ENCODE measurements at regions not wholly inside any gene's neighbourhood (a gene's known extent, or its start where the extent isn't known, plus 50 kb on each side); places are given as distances from the start of the nearest gene placed in this dataset.

DNA sequence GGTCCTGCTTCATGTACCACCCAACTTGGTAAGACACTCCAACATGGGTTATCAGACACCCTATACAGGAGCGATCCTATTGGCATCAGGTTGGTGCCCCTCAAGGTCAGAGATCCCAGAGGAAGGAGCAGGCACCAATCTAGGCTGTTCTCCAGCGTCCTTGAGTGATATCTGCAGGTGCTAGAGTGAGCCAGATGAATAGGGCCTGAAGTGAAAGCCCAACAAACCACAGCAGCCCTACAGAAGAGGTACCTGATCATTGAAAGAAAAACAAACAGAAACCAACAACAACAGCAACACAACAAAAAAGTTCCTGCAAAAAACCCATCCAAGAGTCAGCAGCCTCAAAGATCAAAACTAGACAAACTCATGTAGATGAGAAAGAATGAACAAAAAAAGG lies 584.8 kb downstream of the HINT1 start:
- Histone ChIP-seq H3K4me3 (ENCODE audit: low read length) (no peak overlapping the region), H3K4me1 (ENCODE audit: control insufficient read depth, insufficient read depth, low read length) (no peaks in the 10 kb centered on the region), H3K9ac (ENCODE audit: low read length) (no peak overlapping the region), H3K27me3 (ENCODE audit: control insufficient read depth, insufficient read depth, low read length) (no peaks in the 10 kb centered on the region), H3K9me3 (ENCODE audit: control insufficient read depth, low read length) (no peaks in the 10 kb centered on the region), H3K36me3 (ENCODE audit: control insufficient read depth, insufficient read depth, low read length) (no peaks in the 10 kb centered on the region)

DNA sequence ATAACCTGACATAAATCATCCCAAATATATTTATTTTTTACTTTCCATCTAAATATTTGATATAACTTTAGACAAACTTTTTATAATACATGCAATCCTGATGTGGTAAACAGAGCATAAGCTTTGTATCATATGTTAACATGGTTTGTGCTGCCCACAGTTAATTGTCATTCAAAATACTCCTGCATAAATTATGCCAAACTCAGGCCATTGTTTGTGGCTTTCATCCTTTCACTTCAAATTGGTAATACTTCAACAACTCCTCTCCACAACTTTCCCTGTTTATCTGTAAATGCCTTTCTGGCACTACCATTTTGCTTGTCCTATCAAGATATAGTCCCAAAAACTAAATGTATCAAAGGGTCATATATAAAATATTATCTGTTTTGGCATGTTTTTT lies 586.7 kb downstream of the HINT1 start:
- Histone ChIP-seq H3K9ac (ENCODE audit: low read length) (no peak overlapping the region), H3K27me3 (ENCODE audit: control insufficient read depth, insufficient read depth, low read length) (no peaks in the 10 kb centered on the region), H3K4me3 (ENCODE audit: low read length) (no peak overlapping the region), H3K4me1 (ENCODE audit: control insufficient read depth, insufficient read depth, low read length) (no peaks in the 10 kb centered on the region), H3K36me3 (ENCODE audit: control insufficient read depth, insufficient read depth, low read length) (no peaks in the 10 kb centered on the region), H3K9me3 (ENCODE audit: control insufficient read depth, low read length) (no peaks in the 10 kb centered on the region)

DNA sequence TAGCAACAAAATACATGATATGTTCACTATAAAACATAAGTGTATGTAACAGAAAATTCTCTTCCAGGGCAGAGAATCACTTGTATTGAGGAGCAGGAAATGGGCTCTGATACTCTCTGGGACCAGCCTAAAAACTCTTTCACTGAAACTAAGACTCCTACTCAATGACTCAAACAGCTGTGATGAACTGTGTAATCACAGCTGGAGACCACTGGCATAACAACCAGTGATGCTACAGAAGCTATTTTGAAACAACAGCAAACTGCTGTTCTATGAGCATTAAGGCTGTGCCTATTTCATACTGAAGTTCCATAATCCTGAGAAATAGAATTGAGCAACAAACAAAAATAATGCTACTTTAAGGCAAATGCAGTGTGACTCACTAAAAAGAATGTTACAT lies 594.0 kb downstream of the HINT1 start:
- H3K27me3 ChIP-seq (ENCODE audit: control insufficient read depth, insufficient read depth, low read length) = no peaks in the 10 kb centered on the region
- H3K9ac ChIP-seq (ENCODE audit: low read length) = no peak overlapping the region
- no peaks in the 10 kb centered on the region for H3K4me1 ChIP-seq (ENCODE audit: control insufficient read depth, insufficient read depth, low read length)
- no peak overlapping the region for H3K4me3 ChIP-seq (ENCODE audit: low read length)
- H3K9me3 ChIP-seq (ENCODE audit: control insufficient read depth, low read length) = no peaks in the 10 kb centered on the region
- H3K36me3 ChIP-seq (ENCODE audit: control insufficient read depth, insufficient read depth, low read length) = no peaks in the 10 kb centered on the region

DNA sequence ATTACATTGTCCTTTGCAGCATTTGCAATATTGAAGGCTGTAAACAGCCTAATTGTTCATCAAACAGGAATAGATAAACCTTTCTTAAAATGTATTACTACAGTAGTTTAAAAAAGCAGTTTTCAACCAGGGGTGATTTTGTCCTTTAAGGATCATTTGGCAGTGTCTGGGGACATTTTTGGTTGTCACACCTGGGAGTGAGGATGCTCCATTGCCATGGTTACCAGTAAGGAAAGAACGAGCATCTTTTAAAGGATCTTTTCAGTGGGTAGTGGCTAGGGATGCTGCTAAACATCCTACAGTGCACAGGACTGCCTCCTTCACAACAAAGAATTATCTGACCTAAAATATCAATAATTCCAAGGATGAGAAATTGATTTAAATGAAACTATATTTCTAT lies 596.3 kb downstream of the HINT1 start:
- Histone ChIP-seq H3K9ac (ENCODE audit: low read length) (no peak overlapping the region), H3K27me3 (ENCODE audit: control insufficient read depth, insufficient read depth, low read length) (no peaks in the 10 kb centered on the region), H3K36me3 (ENCODE audit: control insufficient read depth, insufficient read depth, low read length) (no peaks in the 10 kb centered on the region), H3K4me1 (ENCODE audit: control insufficient read depth, insufficient read depth, low read length) (no peaks in the 10 kb centered on the region), H3K9me3 (ENCODE audit: control insufficient read depth, low read length) (no peaks in the 10 kb centered on the region), H3K4me3 (ENCODE audit: low read length) (no peak overlapping the region)

DNA sequence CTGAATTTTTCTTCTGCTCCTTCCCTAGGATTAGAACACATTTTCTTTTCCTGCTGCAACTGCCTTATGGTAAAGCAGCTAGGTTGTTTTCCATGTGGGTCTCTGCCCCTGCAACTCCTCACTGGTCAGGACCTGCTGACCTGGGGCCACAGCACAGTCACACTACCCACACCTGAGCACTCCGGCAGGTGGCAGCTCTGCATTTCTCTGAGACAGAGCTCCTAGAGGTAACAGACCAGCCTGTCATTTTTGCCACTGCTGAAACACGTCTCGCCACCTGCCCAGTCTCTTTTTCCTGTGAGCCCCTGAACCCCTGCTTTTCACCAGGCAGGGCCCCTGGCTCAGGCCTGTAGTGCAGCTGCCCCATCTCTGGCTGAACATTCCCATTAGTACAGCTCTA lies 609.6 kb downstream of the HINT1 start:
- Histone ChIP-seq H3K9ac (ENCODE audit: low read length) (no peak overlapping the region), H3K27me3 (ENCODE audit: control insufficient read depth, insufficient read depth, low read length) (no peaks in the 10 kb centered on the region), H3K9me3 (ENCODE audit: control insufficient read depth, low read length) (no peaks in the 10 kb centered on the region), H3K36me3 (ENCODE audit: control insufficient read depth, insufficient read depth, low read length) (no peaks in the 10 kb centered on the region), H3K4me1 (ENCODE audit: control insufficient read depth, insufficient read depth, low read length) (no peaks in the 10 kb centered on the region), H3K4me3 (ENCODE audit: low read length) (no peak overlapping the region)

DNA sequence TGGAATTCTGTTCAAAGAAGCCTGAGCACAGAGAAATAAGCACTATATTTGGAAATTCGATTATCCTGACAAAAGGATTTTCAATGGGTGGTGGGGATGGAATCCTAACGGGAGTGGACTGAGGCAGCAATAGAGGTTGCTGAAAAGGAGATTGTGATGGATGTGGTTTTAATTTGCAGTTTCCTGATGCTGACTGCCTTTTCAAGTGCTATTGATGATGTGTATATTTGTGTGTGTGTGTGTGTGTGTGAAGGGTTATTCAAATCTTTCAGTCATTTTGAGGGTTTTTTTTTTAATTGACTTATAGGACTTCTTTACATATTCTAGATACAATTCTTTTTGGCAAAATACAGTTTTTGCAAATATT lies 614.5 kb downstream of the HINT1 start:
- no peak overlapping the region for H3K4me3 ChIP-seq (ENCODE audit: low read length)
- no peaks in the 10 kb centered on the region for H3K4me1 ChIP-seq (ENCODE audit: control insufficient read depth, insufficient read depth, low read length)
- H3K9me3 ChIP-seq (ENCODE audit: control insufficient read depth, low read length) = no peaks in the 10 kb centered on the region
- H3K27me3 ChIP-seq (ENCODE audit: control insufficient read depth, insufficient read depth, low read length) = no peaks in the 10 kb centered on the region
- H3K36me3 ChIP-seq (ENCODE audit: control insufficient read depth, insufficient read depth, low read length) = no peaks in the 10 kb centered on the region
- no peak overlapping the region for H3K9ac ChIP-seq (ENCODE audit: low read length)

DNA sequence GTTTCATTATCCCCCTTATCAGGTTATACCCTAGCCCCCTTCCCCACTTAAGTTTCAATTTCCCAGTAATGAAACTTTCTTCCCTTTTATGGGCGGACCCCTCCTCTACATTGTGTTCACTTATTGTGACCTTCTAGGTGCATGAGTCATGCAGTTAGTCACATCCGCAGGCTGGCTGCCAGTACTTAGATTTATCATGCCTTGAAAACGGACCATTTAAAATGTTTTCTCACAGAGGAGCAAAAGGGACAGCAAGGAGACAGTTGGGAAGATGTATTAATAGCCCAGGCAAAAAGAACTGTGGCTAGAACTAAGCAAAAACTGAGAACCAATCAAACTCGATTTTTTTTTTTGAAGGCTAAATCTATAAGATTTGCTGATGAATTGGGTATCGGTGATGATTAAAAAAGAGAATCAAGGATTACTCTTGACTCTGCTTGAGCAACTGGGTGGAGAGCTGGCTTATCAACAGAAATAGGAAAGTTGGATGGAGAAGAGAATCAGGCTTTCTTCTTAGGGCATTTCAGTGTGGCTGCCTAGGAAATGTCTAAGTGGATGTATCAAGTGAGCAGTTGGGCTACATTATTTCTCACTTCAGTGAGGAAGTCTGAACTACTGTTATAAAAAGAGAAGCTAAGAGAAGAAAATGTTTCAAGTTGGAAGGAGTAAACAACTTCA lies 615.0 kb downstream of the HINT1 start:
- H3K4me3 ChIP-seq (ENCODE audit: low read length) = no peak overlapping the region
- no peaks in the 10 kb centered on the region for H3K27me3 ChIP-seq (ENCODE audit: control insufficient read depth, insufficient read depth, low read length)
- no peaks in the 10 kb centered on the region for H3K36me3 ChIP-seq (ENCODE audit: control insufficient read depth, insufficient read depth, low read length)
- H3K9ac ChIP-seq (ENCODE audit: low read length) = no peak overlapping the region
- H3K9me3 ChIP-seq (ENCODE audit: control insufficient read depth, low read length) = no peaks in the 10 kb centered on the region
- H3K4me1 ChIP-seq (ENCODE audit: control insufficient read depth, insufficient read depth, low read length) = no peaks in the 10 kb centered on the region

DNA sequence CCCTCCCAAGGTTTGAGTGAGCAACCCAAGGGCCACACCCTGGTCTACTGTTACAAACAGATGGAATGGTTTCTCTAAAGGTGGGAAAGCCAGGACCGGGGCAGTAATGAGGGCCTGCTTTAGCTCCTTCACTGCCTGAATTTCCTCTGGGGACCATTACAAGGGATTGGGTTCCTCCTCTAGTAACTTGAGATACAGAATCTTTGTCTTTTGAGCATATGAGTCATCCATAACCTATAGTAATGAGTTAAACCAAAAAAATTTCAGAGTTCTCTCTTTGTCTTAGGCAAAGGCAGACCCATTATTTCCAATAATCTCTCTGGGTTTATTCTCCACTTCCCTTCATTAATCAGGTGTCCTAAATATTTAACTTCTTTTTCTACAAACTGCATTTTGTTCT lies 618.8 kb downstream of the HINT1 start:
- Histone ChIP-seq H3K4me3 (ENCODE audit: low read length) (no peak overlapping the region), H3K9ac (ENCODE audit: low read length) (no peak overlapping the region), H3K36me3 (ENCODE audit: control insufficient read depth, insufficient read depth, low read length) (no peaks in the 10 kb centered on the region), H3K4me1 (ENCODE audit: control insufficient read depth, insufficient read depth, low read length) (no peaks in the 10 kb centered on the region), H3K9me3 (ENCODE audit: control insufficient read depth, low read length) (no peaks in the 10 kb centered on the region), H3K27me3 (ENCODE audit: control insufficient read depth, insufficient read depth, low read length) (no peaks in the 10 kb centered on the region)

DNA sequence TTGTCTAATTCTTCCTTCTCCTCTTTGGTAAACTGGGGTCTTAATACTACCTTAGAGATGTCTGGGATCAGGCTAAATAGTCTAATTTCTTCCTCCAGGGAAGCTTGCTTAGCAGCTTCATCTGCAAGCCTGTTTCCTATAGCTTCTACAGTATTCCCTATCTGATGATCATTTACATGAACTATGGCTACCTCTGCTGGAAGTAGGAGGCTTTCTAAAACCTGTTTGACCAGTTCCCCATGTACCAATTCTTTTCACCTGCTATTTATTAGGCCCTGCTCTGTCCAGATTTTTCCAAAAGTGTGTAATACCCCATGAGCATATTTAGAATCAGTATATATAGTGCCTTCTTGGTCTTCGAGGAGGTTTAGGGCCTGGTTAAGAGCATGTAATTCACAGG lies 619.8 kb downstream of the HINT1 start:
- Histone ChIP-seq H3K36me3 (ENCODE audit: control insufficient read depth, insufficient read depth, low read length) (no peaks in the 10 kb centered on the region), H3K4me1 (ENCODE audit: control insufficient read depth, insufficient read depth, low read length) (no peaks in the 10 kb centered on the region), H3K9ac (ENCODE audit: low read length) (no peak overlapping the region), H3K27me3 (ENCODE audit: control insufficient read depth, insufficient read depth, low read length) (no peaks in the 10 kb centered on the region), H3K9me3 (ENCODE audit: control insufficient read depth, low read length) (no peaks in the 10 kb centered on the region), H3K4me3 (ENCODE audit: low read length) (no peak overlapping the region)

DNA sequence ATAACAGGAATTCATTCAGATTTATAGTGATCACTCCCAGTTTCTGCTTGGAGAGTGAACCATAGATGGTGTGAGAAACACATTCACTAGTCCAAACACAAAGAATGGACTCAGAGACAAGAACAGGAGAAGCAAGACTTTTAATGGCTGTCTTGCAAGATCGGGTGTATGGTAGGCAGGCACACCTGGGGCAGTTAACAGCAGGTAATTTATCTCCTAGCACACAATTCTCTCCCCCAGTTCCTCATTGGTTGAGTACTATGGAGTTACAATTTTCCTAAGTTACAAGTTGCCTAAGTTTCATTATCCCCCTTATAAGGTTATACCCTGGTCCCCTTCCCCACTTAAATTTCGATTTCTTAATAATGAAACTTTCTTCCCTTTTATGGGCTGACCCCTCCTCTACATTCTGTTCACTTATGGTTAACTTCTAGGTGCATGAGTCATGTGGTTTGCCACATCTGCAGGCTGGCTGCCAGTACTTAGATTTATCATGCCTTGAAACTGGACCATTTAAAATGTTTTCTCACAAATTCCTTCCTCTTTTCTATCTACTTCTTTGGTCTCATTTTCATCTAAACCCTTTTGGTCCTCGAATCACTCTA lies 623.3 kb downstream of the HINT1 start:
- Histone ChIP-seq H3K27me3 (ENCODE audit: control insufficient read depth, insufficient read depth, low read length) (no peaks in the 10 kb centered on the region), H3K36me3 (ENCODE audit: control insufficient read depth, insufficient read depth, low read length) (no peaks in the 10 kb centered on the region), H3K9ac (ENCODE audit: low read length) (no peak overlapping the region), H3K9me3 (ENCODE audit: control insufficient read depth, low read length) (no peaks in the 10 kb centered on the region), H3K4me1 (ENCODE audit: control insufficient read depth, insufficient read depth, low read length) (no peaks in the 10 kb centered on the region), H3K4me3 (ENCODE audit: low read length) (no peak overlapping the region)

DNA sequence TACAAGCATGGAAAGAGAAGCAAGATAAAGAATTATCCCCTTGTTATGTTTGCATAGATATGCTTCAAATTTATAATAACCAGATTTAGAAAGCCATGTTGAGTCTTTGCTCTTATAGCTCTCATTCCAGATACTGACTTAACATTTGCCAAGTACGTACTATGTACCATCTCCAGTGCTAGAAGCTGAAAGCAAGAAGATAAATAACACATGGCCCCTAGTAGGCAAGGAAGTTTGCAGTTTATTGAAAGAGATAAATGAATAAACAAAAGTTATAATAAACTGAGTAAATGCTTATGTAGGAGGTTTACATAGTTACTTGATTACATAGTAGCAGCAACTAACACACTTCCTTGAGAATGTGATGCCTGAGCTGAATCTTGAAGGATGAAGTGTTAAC lies 628.4 kb downstream of the HINT1 start:
- H3K27me3 ChIP-seq (ENCODE audit: control insufficient read depth, insufficient read depth, low read length) = no peaks in the 10 kb centered on the region
- H3K9me3 ChIP-seq (ENCODE audit: control insufficient read depth, low read length) = no peaks in the 10 kb centered on the region
- no peaks in the 10 kb centered on the region for H3K36me3 ChIP-seq (ENCODE audit: control insufficient read depth, insufficient read depth, low read length)
- no peaks in the 10 kb centered on the region for H3K4me1 ChIP-seq (ENCODE audit: control insufficient read depth, insufficient read depth, low read length)
- H3K4me3 ChIP-seq (ENCODE audit: low read length) = no peak overlapping the region
- H3K9ac ChIP-seq (ENCODE audit: low read length) = no peak overlapping the region

DNA sequence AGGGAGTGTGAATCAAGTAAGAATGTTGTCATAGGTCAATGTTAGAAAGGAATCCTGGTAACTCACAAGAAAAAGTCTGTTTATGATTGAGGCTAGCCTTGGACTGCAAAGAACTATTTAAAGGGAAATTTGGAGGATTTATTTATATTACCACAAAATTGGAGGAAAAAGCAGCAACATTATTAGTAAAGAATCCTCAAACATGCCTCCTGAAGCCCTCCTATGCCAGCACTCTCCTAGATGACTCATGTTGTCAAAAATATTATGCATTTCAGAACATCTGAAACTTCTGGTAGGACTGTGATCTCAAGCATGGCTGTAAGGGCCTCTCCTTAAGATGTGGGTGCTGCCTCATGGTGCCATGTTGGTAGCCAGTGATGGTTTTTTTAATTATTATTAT lies 628.5 kb downstream of the CHSY3 start:
- H3K9ac ChIP-seq (ENCODE audit: low read length) = no peak overlapping the region
- no peak overlapping the region for H3K4me3 ChIP-seq (ENCODE audit: low read length)
- H3K27me3 ChIP-seq (ENCODE audit: control insufficient read depth, insufficient read depth, low read length) = no peaks in the 10 kb centered on the region
- no peaks in the 10 kb centered on the region for H3K36me3 ChIP-seq (ENCODE audit: control insufficient read depth, insufficient read depth, low read length)
- H3K9me3 ChIP-seq (ENCODE audit: control insufficient read depth, low read length) = no peaks in the 10 kb centered on the region
- no peaks in the 10 kb centered on the region for H3K4me1 ChIP-seq (ENCODE audit: control insufficient read depth, insufficient read depth, low read length)

All from mucosa of stomach (tissue), 1 donor.